Keratinocyte (primary cell): ENCODE measurements at regions not wholly inside any gene's neighbourhood (a gene's known extent, or its start where the extent isn't known, plus 50 kb on each side); places are given as distances from the start of the nearest gene placed in this dataset.

Experiments
- DNase-seq: peaks from one replicate; pipeline ENCODE4 v3.0.0-alpha.2; 2011; ENCODE audit warnings: low read depth, missing footprints, low spot score
- FAIRE-seq: peaks from 2 replicates; lab custom pipeline; 2011; peaks lifted over from hg19 to GRCh38; lab: Jason Lieb, UNC
- H2AFZ ChIP-seq: 2 replicates; pipeline ENCODE4 v1.6.0; 2012; ENCODE audit warnings: low read length, control low read depth, inconsistent platforms; ENCODE audit not compliant: control insufficient read depth
- H3K27ac ChIP-seq: 2 replicates; pipeline ENCODE4 v1.5.1; 2011; ENCODE audit warnings: low read length; ENCODE audit not compliant: control insufficient read depth, insufficient read depth
- H3K27me3 ChIP-seq: 3 replicates; pipeline ENCODE4 v1.6.0; 2011; ENCODE audit warnings: low read length; ENCODE audit not compliant: control insufficient read depth, insufficient read depth; ENCODE audit errors: extremely low read depth
- H3K36me3 ChIP-seq, 2 experiments: 2 replicates in 1 of 2; 3 replicates in 1 of 2; pipeline ENCODE4 v1.5.1; 2011; ENCODE audit warnings: low read length in 2 of 2, mild to moderate bottlenecking in 1 of 2; ENCODE audit not compliant: control insufficient read depth in 2 of 2, insufficient read depth in 2 of 2; ENCODE audit errors: extremely low read depth in 1 of 2
- H3K4me1 ChIP-seq: 3 replicates; pipeline ENCODE4 v1.5.1; 2011; ENCODE audit warnings: low read length; ENCODE audit not compliant: control insufficient read depth, insufficient read depth; ENCODE audit errors: extremely low read depth
- H3K4me2 ChIP-seq: 3 replicates; pipeline ENCODE4 v1.6.0; 2011; ENCODE audit warnings: low read depth, low read length; ENCODE audit not compliant: control insufficient read depth, insufficient read depth; ENCODE audit errors: extremely low read depth
- H3K4me3 ChIP-seq, 3 experiments: fragments of 200-600 bp in 1 of 3; sonication (generic) in 1 of 3; 2 replicates in 2 of 3; 3 replicates in 1 of 3; pipeline ENCODE4 v1.5.1; 2011 to 2016; ENCODE audit warnings: low read length in 3 of 3, mild to moderate bottlenecking in 3 of 3, control low read depth in 2 of 3, inconsistent platforms in 1 of 3, low read depth in 1 of 3, mixed read lengths in 1 of 3, mixed run types in 1 of 3, moderate library complexity in 1 of 3; ENCODE audit not compliant: control insufficient read depth in 2 of 3, insufficient read depth in 2 of 3; ENCODE audit errors: extremely low read depth in 1 of 3
- H3K79me2 ChIP-seq: 2 replicates; pipeline ENCODE4 v1.6.0; 2012; ENCODE audit warnings: low read length; ENCODE audit not compliant: control insufficient read depth, insufficient read depth
- H3K9ac ChIP-seq: 3 replicates; pipeline ENCODE4 v1.6.0; 2011; ENCODE audit warnings: low read length; ENCODE audit not compliant: control insufficient read depth, insufficient read depth; ENCODE audit errors: extremely low read depth
- H3K9me1 ChIP-seq: 3 replicates; pipeline ENCODE4 v1.6.0; 2011; ENCODE audit warnings: low read length; ENCODE audit not compliant: control insufficient read depth, insufficient read depth; ENCODE audit errors: extremely low read depth
- H3K9me3 ChIP-seq: 2 replicates; pipeline ENCODE4 v1.5.1; 2012; ENCODE audit warnings: low read depth, low read length; ENCODE audit not compliant: control insufficient read depth
- H4K20me1 ChIP-seq: 3 replicates; pipeline ENCODE4 v1.6.0; 2011; ENCODE audit warnings: low read length; ENCODE audit not compliant: control insufficient read depth, insufficient read depth; ENCODE audit errors: extremely low read depth
- CTCF ChIP-seq, 3 experiments: IDR thresholded peaks in 1 of 3; conservative IDR thresholded peaks in 1 of 3; optimal IDR thresholded peaks in 1 of 3; 2 replicates in 2 of 3; 3 replicates in 1 of 3; pipeline versions ENCODE3 to v1.5.1; 2011; ENCODE audit warnings: low read length in 3 of 3, mild to moderate bottlenecking in 3 of 3, moderate library complexity in 2 of 3, control low read depth in 1 of 3, inconsistent platforms in 1 of 3; ENCODE audit not compliant: insufficient read depth in 2 of 3; ENCODE audit errors: extremely low read depth in 1 of 3
- EZH2 ChIP-seq: IDR thresholded peaks from one replicate; pipeline ENCODE4 v1.6.1; 2012; ENCODE audit warnings: inconsistent platforms, mild to moderate bottlenecking, low read length, moderate library complexity
- dilution Hi-C: fragments of 300-500 bp; cut with MboI; formaldehyde crosslinking; loops from one replicate; pipeline ENCODE4 v1.7.0; 2020; ENCODE audit warnings: low sequenced_read_pairs; ENCODE audit not compliant: extremely low pct_ligation_motif_present

- Histone ChIP-seq H4K20me1 (no peaks in the 10 kb centered on the region), H3K79me2 (no peaks in the 10 kb centered on the region), H3K9me1 (no peaks in the 10 kb centered on the region), H3K4me3 (no peak overlapping the region), H3K36me3 (no peaks in the 10 kb centered on the region), H3K9me3 (no peaks in the 10 kb centered on the region), H2AFZ (no peak overlapping the region), H3K27me3 (no peaks in the 10 kb centered on the region), H3K4me2 (no peak overlapping the region), H3K9ac (no peak overlapping the region), H3K27ac (no peak overlapping the region), H3K4me1 (no peaks in the 10 kb centered on the region)
- dilution Hi-C loops: no loop called here
- no peak for FAIRE-seq
- TF ChIP-seq CTCF (optimal IDR thresholded peaks at IDR 0.05 in 1 of 3, IDR thresholded peaks at IDR 0.05 in 1 of 3, conservative IDR thresholded peaks at IDR 0.05 in 1 of 3; ENCODE audit: extremely low read depth in 1 of 3, insufficient read depth in 2 of 3, low read length in 3 of 3) (no peak), EZH2 (no peak)
- DNase-seq: no peak
Measured at GRCh38 chr7:35379481-35379880, 125.6 kb upstream of the TBX20 start.

GRCh38 chr7:35375516-35375915 lies 121.6 kb upstream of the TBX20 start:
- Histone ChIP-seq H3K4me1 (no peaks in the 10 kb centered on the region), H3K9ac (no peak overlapping the region), H3K27ac (no peak overlapping the region), H4K20me1 (no peaks in the 10 kb centered on the region), H3K9me1 (no peaks in the 10 kb centered on the region), H3K9me3 (no peaks in the 10 kb centered on the region), H3K4me3 (no peak overlapping the region), H3K4me2 (no peak overlapping the region), H3K36me3 (no peaks in the 10 kb centered on the region), H3K27me3 (no peaks in the 10 kb centered on the region), H2AFZ (no peak overlapping the region), H3K79me2 (no peaks in the 10 kb centered on the region)
- FAIRE-seq: no peak
- DNase-seq: no peak
- dilution Hi-C loops: no loop called here
- TF ChIP-seq CTCF (optimal IDR thresholded peaks at IDR 0.05 in 1 of 3, IDR thresholded peaks at IDR 0.05 in 1 of 3, conservative IDR thresholded peaks at IDR 0.05 in 1 of 3; ENCODE audit: extremely low read depth in 1 of 3, insufficient read depth in 2 of 3, low read length in 3 of 3): no peak
- no peak for TF ChIP-seq EZH2
